KMS-11 (cell line): ENCODE measurements at regions not wholly inside any gene's neighbourhood (a gene's known extent, or its start where the extent isn't known, plus 50 kb on each side); places are given as distances from the start of the nearest gene placed in this dataset.

Experiments used
- H2AFZ ChIP-seq: fragments of 200-600 bp; sonication (generic); 2 replicates; pipeline ENCODE4 v1.6.1; 2016; ENCODE audit warnings: antibody characterized with exemption, mixed run types, low read depth
- H3K27ac ChIP-seq: fragments of 200-600 bp; sonication (generic); 2 replicates; pipeline ENCODE4 v1.6.1; 2016; ENCODE audit warnings: mild to moderate bottlenecking, mixed run types
- H3K27me3 ChIP-seq: fragments of 200-600 bp; sonication (generic); 2 replicates; pipeline ENCODE4 v1.6.1; 2017; ENCODE audit warnings: mild to moderate bottlenecking, low read depth, mixed run types, moderate library complexity; ENCODE audit not compliant: insufficient read depth
- H3K36me3 ChIP-seq: fragments of 200-600 bp; sonication (generic); 2 replicates; pipeline ENCODE4 v1.6.1; 2017; ENCODE audit warnings: mild to moderate bottlenecking, mixed run types; ENCODE audit not compliant: insufficient read depth
- H3K4me1 ChIP-seq: fragments of 200-600 bp; sonication (generic); 2 replicates; pipeline ENCODE4 v1.6.1; 2016; ENCODE audit warnings: mild to moderate bottlenecking, low read depth, mixed run types; ENCODE audit not compliant: poor library complexity, severe bottlenecking
- H3K4me2 ChIP-seq: fragments of 200-600 bp; sonication (generic); 2 replicates; pipeline ENCODE4 v1.7.0; 2016; ENCODE audit warnings: mild to moderate bottlenecking, mixed run types
- H3K4me3 ChIP-seq: fragments of 200-600 bp; sonication (generic); IDR thresholded peaks from 2 replicates; pipeline ENCODE4 v1.6.1; 2017; ENCODE audit warnings: low read depth, low read length, mixed read lengths; ENCODE audit not compliant: insufficient read depth
- H3K79me2 ChIP-seq: fragments of 200-600 bp; sonication (generic); 2 replicates; pipeline ENCODE4 v1.6.1; 2016; ENCODE audit warnings: low read depth, mixed run types; ENCODE audit not compliant: insufficient read depth
- H3K9ac ChIP-seq: fragments of 200-600 bp; sonication (generic); 2 replicates; pipeline ENCODE4 v1.6.1; 2016; ENCODE audit warnings: mild to moderate bottlenecking, mixed run types
- H4K20me1 ChIP-seq: fragments of 200-600 bp; sonication (generic); 2 replicates; pipeline ENCODE4 v1.6.1; 2016; ENCODE audit warnings: mild to moderate bottlenecking, mixed run types; ENCODE audit not compliant: insufficient read depth
- TF ChIP-seq, protein P1 (sequence below): fragments of 200-600 bp; sonication (generic); conservative IDR thresholded peaks from 2 replicates; pipeline ENCODE4 v1.6.1; 2017; ENCODE audit warnings: low read depth, mild to moderate bottlenecking, antibody characterized with exemption, low read length, moderate library complexity, mixed read lengths

DNA sequence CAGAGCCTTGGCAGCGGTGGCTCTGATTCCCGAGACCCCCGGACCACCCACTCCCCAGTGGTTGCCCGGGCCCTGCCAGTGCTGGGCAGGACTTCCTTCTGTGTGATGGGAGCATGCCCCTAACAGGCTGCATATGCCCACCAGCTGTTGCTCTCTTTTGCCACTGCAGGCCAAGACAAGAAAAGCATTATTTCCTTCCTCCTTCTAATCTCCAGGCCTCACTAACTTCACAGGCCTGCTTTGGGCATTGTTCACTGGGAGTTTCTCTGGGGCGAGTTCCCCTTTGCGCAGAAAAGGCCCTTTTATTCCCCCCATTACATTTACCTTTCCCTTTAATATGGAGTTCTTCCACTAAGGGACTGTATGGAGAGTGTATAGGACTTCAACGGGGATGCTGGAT lies 249.1 kb upstream of the SIX2 start:
- Histone ChIP-seq H3K27me3 (no peaks in the 10 kb centered on the region), H3K9ac (no peak overlapping the region), H4K20me1 (no peaks in the 10 kb centered on the region), H3K79me2 (no peaks in the 10 kb centered on the region), H3K36me3 (no peaks in the 10 kb centered on the region), H3K4me2 (no peak overlapping the region), H3K27ac (no peak overlapping the region), H2AFZ (no peak overlapping the region), H3K4me1 (no peaks in the 10 kb centered on the region), H3K4me3 (no peak overlapping the region)
- TF ChIP-seq, protein P1, sequence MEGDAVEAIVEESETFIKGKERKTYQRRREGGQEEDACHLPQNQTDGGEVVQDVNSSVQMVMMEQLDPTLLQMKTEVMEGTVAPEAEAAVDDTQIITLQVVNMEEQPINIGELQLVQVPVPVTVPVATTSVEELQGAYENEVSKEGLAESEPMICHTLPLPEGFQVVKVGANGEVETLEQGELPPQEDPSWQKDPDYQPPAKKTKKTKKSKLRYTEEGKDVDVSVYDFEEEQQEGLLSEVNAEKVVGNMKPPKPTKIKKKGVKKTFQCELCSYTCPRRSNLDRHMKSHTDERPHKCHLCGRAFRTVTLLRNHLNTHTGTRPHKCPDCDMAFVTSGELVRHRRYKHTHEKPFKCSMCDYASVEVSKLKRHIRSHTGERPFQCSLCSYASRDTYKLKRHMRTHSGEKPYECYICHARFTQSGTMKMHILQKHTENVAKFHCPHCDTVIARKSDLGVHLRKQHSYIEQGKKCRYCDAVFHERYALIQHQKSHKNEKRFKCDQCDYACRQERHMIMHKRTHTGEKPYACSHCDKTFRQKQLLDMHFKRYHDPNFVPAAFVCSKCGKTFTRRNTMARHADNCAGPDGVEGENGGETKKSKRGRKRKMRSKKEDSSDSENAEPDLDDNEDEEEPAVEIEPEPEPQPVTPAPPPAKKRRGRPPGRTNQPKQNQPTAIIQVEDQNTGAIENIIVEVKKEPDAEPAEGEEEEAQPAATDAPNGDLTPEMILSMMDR, result no peak

DNA sequence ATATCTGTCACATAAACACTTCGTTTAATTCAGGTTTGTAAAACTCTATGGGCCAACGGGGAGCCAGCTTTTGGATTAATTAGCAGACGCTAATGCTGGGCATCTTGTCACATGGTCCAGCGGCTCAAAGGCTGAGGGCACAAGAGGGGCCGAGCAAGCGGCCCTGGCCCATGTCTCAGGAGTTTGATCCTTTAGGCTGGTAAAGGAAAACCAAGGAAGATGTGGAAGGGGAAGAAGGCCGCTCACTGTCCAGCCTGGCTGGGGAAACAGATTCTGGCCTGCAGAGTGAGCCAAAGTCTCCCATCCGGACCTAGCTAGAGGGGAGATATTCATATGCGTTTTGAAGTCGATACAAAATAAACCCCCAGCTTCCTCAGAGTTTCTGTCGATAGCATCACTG lies 248.6 kb upstream of the SIX2 start:
- H3K27ac ChIP-seq, result no peak overlapping the region
- H3K4me3 ChIP-seq, result no peak overlapping the region
- H3K36me3 ChIP-seq, result no peaks in the 10 kb centered on the region
- H4K20me1 ChIP-seq, result no peaks in the 10 kb centered on the region
- TF ChIP-seq, protein P1, result no peak
- H3K4me1 ChIP-seq, result no peaks in the 10 kb centered on the region
- H3K4me2 ChIP-seq, result no peak overlapping the region
- no peak overlapping the region for H3K9ac ChIP-seq
- no peaks in the 10 kb centered on the region for H3K79me2 ChIP-seq
- H2AFZ ChIP-seq, result no peak overlapping the region
- H3K27me3 ChIP-seq, result no peaks in the 10 kb centered on the region

DNA sequence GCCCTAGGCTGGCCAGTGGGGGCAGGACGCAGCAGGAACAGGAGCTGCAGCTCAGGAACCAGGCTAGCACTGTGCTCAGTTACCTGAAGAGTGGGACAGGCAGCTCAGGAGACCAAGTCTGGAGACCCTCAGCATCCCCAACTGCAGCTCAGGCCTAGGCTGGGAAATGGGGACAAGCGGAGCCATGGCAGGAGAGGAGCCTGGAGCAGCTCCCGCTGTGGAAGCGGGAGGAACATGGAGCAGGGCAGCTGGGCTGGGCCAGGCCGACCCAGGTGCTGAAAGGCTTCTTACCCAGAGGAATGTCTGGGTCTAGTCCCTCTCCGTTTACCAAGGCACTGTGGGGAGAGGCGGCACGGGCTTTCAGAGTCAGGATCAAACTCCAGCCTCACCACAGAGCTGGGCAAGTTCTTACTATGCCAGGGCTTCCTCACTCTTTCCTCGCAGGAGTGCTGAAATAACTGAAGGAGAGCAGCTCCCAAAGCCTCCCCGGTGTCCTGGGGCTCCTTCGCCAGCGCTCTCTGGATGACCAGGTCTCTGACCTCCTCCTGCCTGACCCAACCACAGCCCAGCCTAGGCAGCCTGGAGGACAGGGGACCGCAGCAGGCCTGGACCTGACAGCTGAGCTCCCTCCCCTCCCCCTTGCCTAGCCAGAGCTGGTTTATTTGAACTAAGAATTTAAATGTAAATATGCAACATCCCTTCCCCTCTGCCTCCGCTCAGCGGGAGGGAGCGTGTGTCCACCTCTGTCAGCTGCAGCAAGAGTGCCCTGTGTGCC lies 247.8 kb upstream of the SIX2 start:
- Histone ChIP-seq H3K4me2 (no peak overlapping the region), H3K27me3 (no peaks in the 10 kb centered on the region), H3K4me3 (no peak overlapping the region), H3K9ac (no peak overlapping the region), H3K36me3 (no peaks in the 10 kb centered on the region), H3K4me1 (no peaks in the 10 kb centered on the region), H2AFZ (no peak overlapping the region), H4K20me1 (no peaks in the 10 kb centered on the region), H3K27ac (no peak overlapping the region), H3K79me2 (no peaks in the 10 kb centered on the region)
- TF ChIP-seq, protein P1, result no peak

DNA sequence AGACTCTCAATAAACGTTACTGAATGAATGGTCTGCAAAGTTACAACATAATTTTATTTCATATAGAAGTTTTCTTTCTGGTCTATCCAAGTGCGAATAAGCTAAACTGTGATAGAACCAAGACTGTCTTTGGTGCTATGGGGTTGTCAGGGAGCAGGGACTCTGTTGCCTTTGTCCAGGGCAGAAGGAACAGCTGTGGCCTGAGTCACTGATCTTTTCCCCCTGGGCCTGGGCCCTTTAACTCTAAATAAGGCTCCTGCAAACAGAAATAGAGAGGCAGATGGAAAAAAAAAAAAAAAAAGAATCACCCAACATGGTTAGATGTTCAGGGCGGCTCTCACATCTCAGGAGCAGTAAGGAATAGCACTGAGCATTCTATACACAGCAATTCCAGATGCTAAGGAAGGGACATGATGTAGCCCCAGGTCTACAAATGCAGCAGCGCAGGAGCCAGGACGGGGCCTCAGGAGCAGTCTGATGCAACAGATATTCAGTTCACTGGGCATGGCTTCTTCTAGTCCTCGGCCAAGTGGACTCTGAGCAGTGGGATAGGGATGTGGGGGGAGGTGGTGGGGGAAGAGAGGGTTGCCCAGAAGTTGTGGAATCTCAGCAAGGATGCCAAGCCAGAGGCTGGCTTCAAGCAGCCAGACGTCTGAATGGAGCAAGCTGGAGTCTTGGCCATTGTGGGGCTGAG lies 247.1 kb upstream of the SIX2 start:
- H3K27ac ChIP-seq, result no peak overlapping the region
- TF ChIP-seq, protein P1, result no peak
- H2AFZ ChIP-seq, result no peak overlapping the region
- H3K4me3 ChIP-seq, result no peak overlapping the region
- H3K4me1 ChIP-seq, result no peaks in the 10 kb centered on the region
- H3K9ac ChIP-seq, result no peak overlapping the region
- no peaks in the 10 kb centered on the region for H3K27me3 ChIP-seq
- H3K4me2 ChIP-seq, result no peak overlapping the region
- no peaks in the 10 kb centered on the region for H3K79me2 ChIP-seq
- no peaks in the 10 kb centered on the region for H4K20me1 ChIP-seq
- no peaks in the 10 kb centered on the region for H3K36me3 ChIP-seq
